Stomach (tissue), 8 donors: ENCODE measurements at regions not wholly inside any gene's neighbourhood (a gene's known extent, or its start where the extent isn't known, plus 50 kb on each side); places are given as distances from the start of the nearest gene placed in this dataset.

Experiments used
- DNase-seq, 2 donors: peaks; one replicate each; pipeline versions ENCODE4 v3.0.0 to v3.0.0-alpha.2; 2013 to 2019
- H3K27ac ChIP-seq, 5 donors: fragments of 200-600 bp in 4 of 5; sonication (generic) in 4 of 5; one replicate each; pipeline ENCODE4 v1.5.1; 2013 to 2019; ENCODE audit warnings: mild to moderate bottlenecking in 1 of 5, moderate library complexity in 1 of 5
- H3K27me3 ChIP-seq, 3 donors: fragments of 200-600 bp; sonication (generic); one replicate each; pipeline ENCODE4 v1.5.1; 2017 to 2019; ENCODE audit warnings: mixed run types in 1 of 3
- H3K36me3 ChIP-seq, 4 donors: fragments of 200-600 bp; sonication (generic); 1 replicate in 3 of 4; 2 replicates in 1 of 4; pipeline ENCODE4 v1.5.1; 2016 to 2019
- H3K4me1 ChIP-seq, 4 donors: fragments of 200-600 bp; sonication (generic); one replicate each; pipeline ENCODE4 v1.5.1; 2016 to 2019
- H3K4me3 ChIP-seq, 4 donors: fragments of 200-600 bp; sonication (generic) in 3 of 4; one replicate each; pipeline ENCODE4 v1.5.1; 2016 to 2019; ENCODE audit warnings: mild to moderate bottlenecking in 1 of 4
- H3K9me3 ChIP-seq, 4 donors: fragments of 200-600 bp; sonication (generic); one replicate each; pipeline ENCODE4 v1.5.1; 2016 to 2019
- EP300 ChIP-seq: sonication (generic); formaldehyde crosslinking; IDR thresholded peaks from one replicate; pipeline ENCODE4 v1.6.1; 2017; ENCODE audit warnings: antibody characterized with exemption
- POLR2A ChIP-seq, 4 donors: fragments of 450-650 bp; IDR thresholded peaks; one replicate each; pipeline ENCODE4 v1.6.1; 2016; ENCODE audit warnings: antibody characterized with exemption in 4 of 4, control low read depth in 2 of 4, mild to moderate bottlenecking in 1 of 4, moderate library complexity in 1 of 4
- POLR2AphosphoS5 ChIP-seq, 3 donors: sonication (generic); formaldehyde crosslinking; IDR thresholded peaks; one replicate each; pipeline ENCODE4 v1.6.1; 2016; ENCODE audit warnings: antibody characterized with exemption in 3 of 3
- WGBS, 5 donors: extraction: QIAGEN DNeasy Blood & Tissue Kit in 3 of 5; methylation state at CpG; one replicate each; pipeline versions ENCODE4 v1.1.5 to v1.1.7; 2013 to 2018; 5-methylcytosine and 5-hydroxymethylcytosine counted together
- intact Hi-C: fragments of 100-400 bp; cut with DNase I; formaldehyde crosslinking; loops from one replicate; pipeline ENCODE4 v1.15.1; 2023; ENCODE audit warnings: low total_unique reads
- TF ChIP-seq, protein P1 (sequence below), 7 experiments: fragments of 450-650 bp in 4 of 7; fragments of 200-600 bp in 3 of 7; sonication (generic) in 3 of 7; IDR thresholded peaks; one replicate each; pipeline ENCODE4 v1.5.1; 2016 to 2019; ENCODE audit warnings: antibody characterized with exemption in 7 of 7, control low read depth in 2 of 7, mild to moderate bottlenecking in 1 of 7
- donor health status: healthy with polysubstance abuse.
- donor health status: Bipolar disorder and iron deficiency.
- donor health status: healthy.

- TF ChIP-seq POLR2AphosphoS5 (IDR thresholded peaks at IDR 0.05), result no peak
- TF ChIP-seq EP300, result no peak
- TF ChIP-seq, protein P1, sequence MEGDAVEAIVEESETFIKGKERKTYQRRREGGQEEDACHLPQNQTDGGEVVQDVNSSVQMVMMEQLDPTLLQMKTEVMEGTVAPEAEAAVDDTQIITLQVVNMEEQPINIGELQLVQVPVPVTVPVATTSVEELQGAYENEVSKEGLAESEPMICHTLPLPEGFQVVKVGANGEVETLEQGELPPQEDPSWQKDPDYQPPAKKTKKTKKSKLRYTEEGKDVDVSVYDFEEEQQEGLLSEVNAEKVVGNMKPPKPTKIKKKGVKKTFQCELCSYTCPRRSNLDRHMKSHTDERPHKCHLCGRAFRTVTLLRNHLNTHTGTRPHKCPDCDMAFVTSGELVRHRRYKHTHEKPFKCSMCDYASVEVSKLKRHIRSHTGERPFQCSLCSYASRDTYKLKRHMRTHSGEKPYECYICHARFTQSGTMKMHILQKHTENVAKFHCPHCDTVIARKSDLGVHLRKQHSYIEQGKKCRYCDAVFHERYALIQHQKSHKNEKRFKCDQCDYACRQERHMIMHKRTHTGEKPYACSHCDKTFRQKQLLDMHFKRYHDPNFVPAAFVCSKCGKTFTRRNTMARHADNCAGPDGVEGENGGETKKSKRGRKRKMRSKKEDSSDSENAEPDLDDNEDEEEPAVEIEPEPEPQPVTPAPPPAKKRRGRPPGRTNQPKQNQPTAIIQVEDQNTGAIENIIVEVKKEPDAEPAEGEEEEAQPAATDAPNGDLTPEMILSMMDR (IDR thresholded peaks at IDR 0.05), result no peak
- no peak for TF ChIP-seq POLR2A (IDR thresholded peaks at IDR 0.05)
These were observed 357.7 kb downstream of the C4orf33 start for GRCh38 chr4:129453524-129454200.

GRCh38 chr4:129455482-129455881, 359.5 kb downstream of the C4orf33 start:
- WGBS, 5 donors, result 69 to 89% (median 78%) methylated on average over 1 of the region's 1 CpG
- no peak for TF ChIP-seq EP300
- TF ChIP-seq POLR2A (IDR thresholded peaks at IDR 0.05), result no peak
- TF ChIP-seq, protein P1 (IDR thresholded peaks at IDR 0.05), result no peak
- no peak for TF ChIP-seq POLR2AphosphoS5 (IDR thresholded peaks at IDR 0.05)
- no peaks in the 10 kb centered on the region for H3K9me3 ChIP-seq
- H3K4me1 ChIP-seq, result no peaks in the 10 kb centered on the region
- H3K4me3 ChIP-seq, result no peak overlapping the region
- peak in 1 of 2 donors; percentile 41 for DNase-seq
- no peaks in the 10 kb centered on the region for H3K27me3 ChIP-seq
- intact Hi-C loops, result no loop called here
- no peak overlapping the region for H3K27ac ChIP-seq
- H3K36me3 ChIP-seq, result no peaks in the 10 kb centered on the region

More at GRCh38 chr4:129453524-129454200, 357.7 kb downstream of the C4orf33 start:
- Histone ChIP-seq H3K27ac (no peak overlapping the region), H3K36me3 (no peaks in the 10 kb centered on the region), H3K9me3 (no peaks in the 10 kb centered on the region), H3K4me1 (no peaks in the 10 kb centered on the region), H3K27me3 (no peaks in the 10 kb centered on the region), H3K4me3 (no peak overlapping the region)
- DNase-seq, result peak in 1 of 2 donors; percentile 12
- 80 to 91% (median 90%) methylated on average over 4 of the region's 4 CpGs for WGBS, 5 donors
- intact Hi-C loops, result no loop called here

- WGBS, 5 donors, result 89 to 94% (median 92%) methylated on average over 1 of the region's 1 CpG
- Histone ChIP-seq H3K36me3 (no peaks in the 10 kb centered on the region), H3K9me3 (no peaks in the 10 kb centered on the region), H3K27ac (no peak overlapping the region), H3K4me1 (no peaks in the 10 kb centered on the region), H3K27me3 (no peaks in the 10 kb centered on the region), H3K4me3 (no peak overlapping the region)
- TF ChIP-seq, protein P1 (IDR thresholded peaks at IDR 0.05), result no peak
- TF ChIP-seq EP300 (no peak), POLR2AphosphoS5 (IDR thresholded peaks at IDR 0.05) (no peak), POLR2A (IDR thresholded peaks at IDR 0.05) (no peak)
- no peak for DNase-seq
- intact Hi-C loops, result no loop called here
These were observed 372.7 kb downstream of the C4orf33 start for GRCh38 chr4:129468624-129469023.

DNA sequence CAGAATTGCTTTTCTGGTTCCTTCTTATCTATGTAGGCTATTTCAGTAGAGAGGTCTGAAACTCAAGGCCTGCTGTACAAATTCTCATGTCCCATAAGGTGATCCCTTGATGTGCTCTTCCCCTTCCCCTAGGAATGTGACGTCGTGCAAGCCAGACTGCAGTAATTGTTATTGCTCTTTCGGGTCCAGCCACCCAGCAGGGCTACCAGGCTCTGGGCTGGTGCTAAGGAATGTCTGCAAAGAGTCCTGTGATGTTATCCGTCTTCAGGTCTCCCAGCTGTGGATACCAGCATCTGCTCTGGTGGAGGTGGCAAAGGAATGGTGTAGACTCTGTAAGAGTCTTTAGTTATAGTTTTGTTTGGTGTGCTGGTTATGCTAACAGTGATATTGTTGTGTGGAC, 378.7 kb downstream of the C4orf33 start:
- no peaks in the 10 kb centered on the region for H3K4me1 ChIP-seq
- H3K9me3 ChIP-seq, result peaks cover 0 to 15% (median 8%) of the 10 kb centered on the region in 4 donors
- H3K27me3 ChIP-seq, result no peaks in the 10 kb centered on the region
- 72 to 98% (median 81%) methylated on average over 4 of the region's 4 CpGs for WGBS, 5 donors
- no peak overlapping the region for H3K4me3 ChIP-seq
- no peaks in the 10 kb centered on the region for H3K36me3 ChIP-seq
- no peak overlapping the region for H3K27ac ChIP-seq
- intact Hi-C loops, result no loop called here
- no peak for DNase-seq
- TF ChIP-seq POLR2AphosphoS5 (IDR thresholded peaks at IDR 0.05) (no peak), EP300 (no peak), POLR2A (IDR thresholded peaks at IDR 0.05) (no peak)
- TF ChIP-seq, protein P1 (IDR thresholded peaks at IDR 0.05), result no peak
